ENCODE measurements at regions not wholly inside any gene's neighbourhood (a gene's known extent, or its start where the extent isn't known, plus 50 kb on each side); places are given as distances from the start of the nearest gene placed in this dataset.

GRCh38 chr21:15653710-15654109 is 76.1 kb upstream of the USP25 start:
- Mint-ChIP-seq H3K9me3 (no peaks in the 10 kb centered on the region), H3K27ac (no peak overlapping the region)
- H3K4me1 ChIP-seq (ENCODE audit: control insufficient read depth, insufficient read depth, low read length): no peaks in the 10 kb centered on the region

GRCh38 chr21:15654171-15654570 is 75.6 kb upstream of the USP25 start:
- Mint-ChIP-seq H3K4me1 (no peaks in the 10 kb centered on the region), H3K36me3 (no peaks in the 10 kb centered on the region), H3K27me3 (ENCODE audit: low read depth in 2 of 2) (peaks cover 6 to 31% of the 10 kb centered on the region in 2 donors), H3K9me3 (no peaks in the 10 kb centered on the region), H3K27ac (no peak overlapping the region), H3K4me3 (no peak overlapping the region)
- H3K36me3 ChIP-seq (ENCODE audit: control insufficient read depth, insufficient read depth, low read length): no peaks in the 10 kb centered on the region
- H3K4me1 ChIP-seq (ENCODE audit: control insufficient read depth, insufficient read depth, low read length): no peaks in the 10 kb centered on the region
- no peak for DNase-seq
- no peak overlapping the region for H3K27ac ChIP-seq (ENCODE audit: low read length)
- WGBS (ENCODE audit: insufficient coverage): 97% methylated on average over 6 of the region's 6 CpGs
- TF ChIP-seq CTCF (IDR thresholded peaks at IDR 0.05): no peak
- ATAC-seq: no peak
- H3K4me3 ChIP-seq (ENCODE audit: low read length): no peak overlapping the region
- intact Hi-C loops (cut with micrococcal nuclease): no loop called here
- no peaks in the 10 kb centered on the region for H3K27me3 ChIP-seq (ENCODE audit: control insufficient read depth, insufficient read depth, low read length)
- H3K9me3 ChIP-seq (ENCODE audit: control insufficient read depth, insufficient read depth, low read length): no peaks in the 10 kb centered on the region

More at GRCh38 chr21:15653710-15654109, 76.1 kb upstream of the USP25 start:
- Mint-ChIP-seq H3K27me3 (ENCODE audit: low read depth in 2 of 2) (peaks cover 9 to 31% of the 10 kb centered on the region in 2 donors), H3K4me3 (no peak overlapping the region), H3K4me1 (no peaks in the 10 kb centered on the region), H3K36me3 (no peaks in the 10 kb centered on the region)
- no peak overlapping the region for H3K27ac ChIP-seq (ENCODE audit: low read length)
- H3K27me3 ChIP-seq (ENCODE audit: control insufficient read depth, insufficient read depth, low read length): no peaks in the 10 kb centered on the region
- no peaks in the 10 kb centered on the region for H3K9me3 ChIP-seq (ENCODE audit: control insufficient read depth, insufficient read depth, low read length)
- 88% methylated on average over 2 of the region's 2 CpGs for WGBS (ENCODE audit: insufficient coverage)
- no peak for ATAC-seq
- intact Hi-C loops (cut with micrococcal nuclease): no loop called here
- no peak for DNase-seq
- H3K36me3 ChIP-seq (ENCODE audit: control insufficient read depth, insufficient read depth, low read length): no peaks in the 10 kb centered on the region
- no peak for TF ChIP-seq CTCF (IDR thresholded peaks at IDR 0.05)
- H3K4me3 ChIP-seq (ENCODE audit: low read length): no peak overlapping the region

GRCh38 chr21:15659753-15660422 is 69.9 kb upstream of the USP25 start:
- DNase-seq: no peak
- Mint-ChIP-seq H3K36me3 (no peaks in the 10 kb centered on the region), H3K4me3 (no peak overlapping the region), H3K9me3 (no peaks in the 10 kb centered on the region), H3K27me3 (ENCODE audit: low read depth in 2 of 2) (peaks cover 3 to 25% of the 10 kb centered on the region in 2 donors), H3K4me1 (no peaks in the 10 kb centered on the region), H3K27ac (no peak overlapping the region)
- Histone ChIP-seq H3K36me3 (ENCODE audit: control insufficient read depth, insufficient read depth, low read length) (no peaks in the 10 kb centered on the region), H3K4me1 (ENCODE audit: control insufficient read depth, insufficient read depth, low read length) (no peaks in the 10 kb centered on the region), H3K27me3 (ENCODE audit: control insufficient read depth, insufficient read depth, low read length) (peaks cover 3% of the 10 kb centered on the region), H3K27ac (ENCODE audit: low read length) (no peak overlapping the region), H3K4me3 (ENCODE audit: low read length) (no peak overlapping the region), H3K9me3 (ENCODE audit: control insufficient read depth, insufficient read depth, low read length) (no peaks in the 10 kb centered on the region)
- ATAC-seq: no peak
- TF ChIP-seq CTCF (IDR thresholded peaks at IDR 0.05): no peak
- 87% methylated on average over 3 of the region's 3 CpGs for whole genome bisulfite sequencing (ENCODE audit: insufficient coverage)
- intact Hi-C loops (cut with micrococcal nuclease): no loop called here

GRCh38 chr21:15660423-15660804 is 69.4 kb upstream of the USP25 start:
- no peaks in the 10 kb centered on the region for H3K4me1 ChIP-seq (ENCODE audit: control insufficient read depth, insufficient read depth, low read length)
- no peak overlapping the region for H3K4me3 Mint-ChIP-seq
- H3K4me1 Mint-ChIP-seq: no peaks in the 10 kb centered on the region
- DNase-seq (no peak), ATAC-seq (no peak)
- no peak overlapping the region for H3K27ac Mint-ChIP-seq
- H3K9me3 Mint-ChIP-seq: no peaks in the 10 kb centered on the region
- no peak overlapping the region for H3K4me3 ChIP-seq (ENCODE audit: low read length)
- H3K27me3 ChIP-seq (ENCODE audit: control insufficient read depth, insufficient read depth, low read length): peaks cover 3% of the 10 kb centered on the region
- no peaks in the 10 kb centered on the region for H3K36me3 ChIP-seq (ENCODE audit: control insufficient read depth, insufficient read depth, low read length)
- no peak overlapping the region for H3K27ac ChIP-seq (ENCODE audit: low read length)
- no peak for TF ChIP-seq CTCF (IDR thresholded peaks at IDR 0.05)
- H3K36me3 Mint-ChIP-seq: no peaks in the 10 kb centered on the region
- H3K27me3 Mint-ChIP-seq (ENCODE audit: low read depth in 2 of 2): peaks cover 3 to 25% of the 10 kb centered on the region in 2 donors
- no peaks in the 10 kb centered on the region for H3K9me3 ChIP-seq (ENCODE audit: control insufficient read depth, insufficient read depth, low read length)
- intact Hi-C loops (cut with micrococcal nuclease): no loop called here
- WGBS (ENCODE audit: insufficient coverage): 95% methylated on average over 2 of the region's 2 CpGs
